ENCODE measurements at regions not wholly inside any gene's neighbourhood (a gene's known extent, or its start where the extent isn't known, plus 50 kb on each side); places are given as distances from the start of the nearest gene placed in this dataset.

DNA sequence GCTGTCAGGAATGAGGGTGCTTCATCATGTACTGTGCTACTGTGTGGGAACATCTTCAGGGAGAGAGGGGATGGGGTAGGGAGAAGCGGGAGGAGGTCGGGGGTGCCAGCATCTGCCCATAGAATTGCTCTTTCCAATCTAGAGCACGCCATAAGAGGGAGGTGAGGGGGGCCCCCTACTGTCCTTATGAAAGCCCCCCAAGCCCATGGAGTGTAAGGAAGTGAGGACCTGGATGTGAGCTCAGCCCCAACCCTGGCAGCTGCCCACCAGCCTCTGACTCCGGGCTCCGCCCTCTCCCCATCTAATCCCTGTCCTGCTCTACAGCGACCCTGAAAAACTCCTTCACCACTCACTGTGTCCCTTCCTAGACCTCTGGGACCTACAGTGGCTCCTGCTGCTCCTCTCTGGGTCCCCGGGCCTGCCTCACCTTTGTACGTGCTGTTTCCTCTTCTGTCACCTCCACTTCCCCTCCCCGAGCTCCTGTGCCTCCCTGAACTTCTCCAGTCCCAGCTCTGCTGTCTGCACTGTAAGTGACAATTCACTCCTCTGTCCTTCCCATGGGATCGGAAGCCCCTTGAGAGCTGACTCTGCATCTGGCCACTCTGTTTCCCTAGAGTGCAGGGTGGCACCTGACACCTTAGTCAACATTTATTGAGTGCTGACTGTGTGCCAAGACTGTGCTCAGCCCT lies 269.4 kb downstream of the PTPRU start:
- TF ChIP-seq, protein P1, sequence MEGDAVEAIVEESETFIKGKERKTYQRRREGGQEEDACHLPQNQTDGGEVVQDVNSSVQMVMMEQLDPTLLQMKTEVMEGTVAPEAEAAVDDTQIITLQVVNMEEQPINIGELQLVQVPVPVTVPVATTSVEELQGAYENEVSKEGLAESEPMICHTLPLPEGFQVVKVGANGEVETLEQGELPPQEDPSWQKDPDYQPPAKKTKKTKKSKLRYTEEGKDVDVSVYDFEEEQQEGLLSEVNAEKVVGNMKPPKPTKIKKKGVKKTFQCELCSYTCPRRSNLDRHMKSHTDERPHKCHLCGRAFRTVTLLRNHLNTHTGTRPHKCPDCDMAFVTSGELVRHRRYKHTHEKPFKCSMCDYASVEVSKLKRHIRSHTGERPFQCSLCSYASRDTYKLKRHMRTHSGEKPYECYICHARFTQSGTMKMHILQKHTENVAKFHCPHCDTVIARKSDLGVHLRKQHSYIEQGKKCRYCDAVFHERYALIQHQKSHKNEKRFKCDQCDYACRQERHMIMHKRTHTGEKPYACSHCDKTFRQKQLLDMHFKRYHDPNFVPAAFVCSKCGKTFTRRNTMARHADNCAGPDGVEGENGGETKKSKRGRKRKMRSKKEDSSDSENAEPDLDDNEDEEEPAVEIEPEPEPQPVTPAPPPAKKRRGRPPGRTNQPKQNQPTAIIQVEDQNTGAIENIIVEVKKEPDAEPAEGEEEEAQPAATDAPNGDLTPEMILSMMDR (IDR thresholded peaks at IDR 0.05; ENCODE audit: control extremely low read depth, extremely low read depth): no peak
- DNase-seq: no peak
- no peak overlapping the region for H3K27ac ChIP-seq (ENCODE audit: low read depth in 1 of 2, low read length in 1 of 2)
- H3K27me3 ChIP-seq (ENCODE audit: control insufficient read depth in 3 of 3, insufficient read depth in 3 of 3, low read length in 2 of 3): peaks cover 0 to 5% (median 0%) of the 10 kb centered on the region in 3 donors
- peaks cover 0 to 6% (median 0%) of the 10 kb centered on the region in 5 donors for H3K4me1 ChIP-seq (ENCODE audit: control insufficient read depth in 5 of 5, insufficient read depth in 5 of 5, low read length in 5 of 5)
- ATAC-seq (ENCODE audit: insufficient read depth, low FRiP score): no peak
- no peaks in the 10 kb centered on the region for H3K36me3 ChIP-seq (ENCODE audit: control insufficient read depth in 4 of 4, insufficient read depth in 4 of 4, low read length in 4 of 4)
- 70 to 73% methylated on average over 10 of the region's 10 CpGs for WGBS, 2 donors
- no peak overlapping the region for H3K4me3 ChIP-seq
- no peaks in the 10 kb centered on the region for H3K9me3 ChIP-seq (ENCODE audit: control insufficient read depth in 4 of 4, insufficient read depth in 3 of 4, low read length in 3 of 4)
- H3K9ac ChIP-seq (ENCODE audit: insufficient read depth in 1 of 2, low read length in 2 of 2): no peak overlapping the region

DNA sequence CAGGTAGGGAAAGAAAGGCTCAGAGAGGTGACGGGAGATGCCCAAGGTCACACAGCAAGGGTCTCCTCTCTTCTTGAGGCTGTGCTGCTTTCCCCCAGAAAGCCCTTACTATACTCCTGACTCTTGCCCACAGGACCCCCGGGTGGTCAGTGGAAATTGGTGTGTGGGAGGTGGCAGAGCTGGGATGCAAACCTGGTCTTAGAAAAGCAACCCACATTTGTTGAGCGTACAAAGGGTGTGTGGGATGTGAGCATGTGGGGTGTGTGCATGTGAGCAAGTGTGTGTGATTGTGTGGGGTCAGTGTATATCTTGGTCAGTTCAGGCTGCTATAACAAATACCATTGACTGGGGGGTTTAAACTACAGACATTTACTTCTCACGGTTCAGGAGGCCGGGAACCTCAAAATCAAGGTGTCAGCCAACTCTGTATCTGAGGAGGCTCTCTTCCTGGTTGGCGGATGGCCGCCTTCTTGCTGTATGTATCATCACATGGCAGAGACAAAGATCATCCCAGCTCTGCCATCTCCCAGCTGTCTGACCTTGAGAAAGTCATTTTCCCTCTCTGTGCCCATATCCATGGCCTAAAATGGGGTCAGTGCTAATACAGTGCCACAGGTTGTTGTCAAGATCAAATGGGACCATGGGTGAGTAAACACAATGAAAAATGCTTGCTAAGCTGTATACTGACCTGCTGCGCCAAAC lies 268.5 kb downstream of the PTPRU start:
- DNase-seq (no peak), ATAC-seq (ENCODE audit: insufficient read depth, low FRiP score) (no peak)
- no peak overlapping the region for H3K4me3 ChIP-seq
- H3K4me1 ChIP-seq (ENCODE audit: control insufficient read depth in 5 of 5, insufficient read depth in 5 of 5, low read length in 5 of 5): peaks cover 0 to 6% (median 0%) of the 10 kb centered on the region in 5 donors
- no peaks in the 10 kb centered on the region for H3K9me3 ChIP-seq (ENCODE audit: control insufficient read depth in 4 of 4, insufficient read depth in 3 of 4, low read length in 3 of 4)
- no peak overlapping the region for H3K9ac ChIP-seq (ENCODE audit: insufficient read depth in 1 of 2, low read length in 2 of 2)
- WGBS, 2 donors: 87 to 90% methylated on average over 8 of the region's 8 CpGs
- TF ChIP-seq, protein P1 (IDR thresholded peaks at IDR 0.05; ENCODE audit: control extremely low read depth, extremely low read depth): no peak
- H3K27ac ChIP-seq (ENCODE audit: low read depth in 1 of 2, low read length in 1 of 2): no peak overlapping the region
- peaks cover 0 to 5% (median 0%) of the 10 kb centered on the region in 3 donors for H3K27me3 ChIP-seq (ENCODE audit: control insufficient read depth in 3 of 3, insufficient read depth in 3 of 3, low read length in 2 of 3)
- no peaks in the 10 kb centered on the region for H3K36me3 ChIP-seq (ENCODE audit: control insufficient read depth in 4 of 4, insufficient read depth in 4 of 4, low read length in 4 of 4)

DNA sequence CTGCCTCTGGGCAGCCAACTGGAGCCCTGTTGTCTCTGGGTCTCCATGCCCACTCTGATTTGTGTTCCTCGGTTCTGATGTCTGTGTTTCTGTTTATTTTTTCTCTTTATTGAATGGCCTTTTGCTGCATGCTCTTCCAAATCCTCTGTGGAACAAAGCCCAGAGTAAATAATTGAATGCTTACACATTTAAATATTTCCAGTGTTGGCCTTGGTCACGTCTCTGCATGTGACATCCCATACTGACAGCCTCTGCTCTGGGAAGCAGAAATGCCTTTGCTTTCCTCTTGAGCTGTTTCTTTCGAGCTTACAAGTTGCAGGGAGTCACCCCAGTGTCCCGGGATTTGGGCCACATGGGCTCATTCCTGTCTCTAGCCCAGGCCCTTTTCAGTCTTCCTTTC lies 267.9 kb downstream of the PTPRU start:
- WGBS, 2 donors: 43 to 56% methylated on average over 4 of the region's 4 CpGs
- H3K36me3 ChIP-seq (ENCODE audit: control insufficient read depth in 4 of 4, insufficient read depth in 4 of 4, low read length in 4 of 4): no peaks in the 10 kb centered on the region
- no peak overlapping the region for H3K9ac ChIP-seq (ENCODE audit: insufficient read depth in 1 of 2, low read length in 2 of 2)
- H3K4me3 ChIP-seq: no peak overlapping the region
- DNase-seq (peak in 2 of 3 donors; percentile 52 to 65), ATAC-seq (ENCODE audit: insufficient read depth, low FRiP score) (no peak)
- H3K27me3 ChIP-seq (ENCODE audit: control insufficient read depth in 3 of 3, insufficient read depth in 3 of 3, low read length in 2 of 3): peaks cover 0 to 2% (median 0%) of the 10 kb centered on the region in 3 donors
- no peaks in the 10 kb centered on the region for H3K9me3 ChIP-seq (ENCODE audit: control insufficient read depth in 4 of 4, insufficient read depth in 3 of 4, low read length in 3 of 4)
- TF ChIP-seq, protein P1 (IDR thresholded peaks at IDR 0.05; ENCODE audit: control extremely low read depth, extremely low read depth): no peak
- peaks cover 0 to 6% (median 0%) of the 10 kb centered on the region in 5 donors for H3K4me1 ChIP-seq (ENCODE audit: control insufficient read depth in 5 of 5, insufficient read depth in 5 of 5, low read length in 5 of 5)
- H3K27ac ChIP-seq (ENCODE audit: low read depth in 1 of 2, low read length in 1 of 2): no peak overlapping the region
